Esophagus squamous epithelium (tissue), 5 donors: ENCODE measurements at regions not wholly inside any gene's neighbourhood (a gene's known extent, or its start where the extent isn't known, plus 50 kb on each side); places are given as distances from the start of the nearest gene placed in this dataset.

Experiments used
- DNase-seq: peaks from one replicate; lab custom pipeline; 2025; lab: John Stamatoyannopoulos, UW
- H3K27ac ChIP-seq, 4 donors: fragments of 200-600 bp; sonication (generic); one replicate each; pipeline ENCODE4 v1.5.1; 2016 to 2019; ENCODE audit warnings: mild to moderate bottlenecking in 1 of 4
- H3K27me3 ChIP-seq, 4 donors: fragments of 200-600 bp; sonication (generic); 1 replicate in 3 of 4; 2 replicates in 1 of 4; pipeline versions ENCODE4 v1.5.1 to v1.6.0; 2017 to 2021; ENCODE audit warnings: antibody characterized with exemption in 1 of 4
- H3K36me3 ChIP-seq, 3 donors: fragments of 200-600 bp; sonication (generic); one replicate each; pipeline ENCODE4 v1.5.1; 2016 to 2019
- H3K4me1 ChIP-seq, 3 donors: fragments of 200-600 bp; sonication (generic); one replicate each; pipeline ENCODE4 v1.5.1; 2017 to 2019
- H3K4me3 ChIP-seq, 4 donors: fragments of 200-600 bp; sonication (generic); 1 replicate in 3 of 4; 2 replicates in 1 of 4; pipeline ENCODE4 v1.5.1; 2016 to 2019; ENCODE audit warnings: mild to moderate bottlenecking in 2 of 4, moderate library complexity in 1 of 4
- H3K9me3 ChIP-seq, 3 donors: fragments of 200-600 bp; sonication (generic); one replicate each; pipeline ENCODE4 v1.5.1; 2016 to 2019
- POLR2A ChIP-seq, 4 donors: fragments of 450-650 bp; IDR thresholded peaks; one replicate each; pipeline ENCODE4 v1.6.1; 2017; ENCODE audit warnings: antibody characterized with exemption in 4 of 4, mild to moderate bottlenecking in 4 of 4, moderate library complexity in 3 of 4
- WGBS, 2 donors: methylation state at CpG; one replicate each; pipeline ENCODE4 v1.1.5; 2018; 5-methylcytosine and 5-hydroxymethylcytosine counted together
- intact Hi-C: fragments of 100-400 bp; cut with DNase I; formaldehyde crosslinking; loops from one replicate; pipeline ENCODE4 v1.15.0; 2022
- TF ChIP-seq, protein P1 (sequence below), 6 experiments: fragments of 450-650 bp in 4 of 6; fragments of 200-600 bp in 2 of 6; sonication (generic) in 2 of 6; IDR thresholded peaks; one replicate each; pipeline ENCODE4 v1.5.1; 2016 to 2019; ENCODE audit warnings: antibody characterized with exemption in 6 of 6, mild to moderate bottlenecking in 4 of 6, moderate library complexity in 4 of 6
- donor health status: DM: yes; HTN: yes; CAD: no.

DNA sequence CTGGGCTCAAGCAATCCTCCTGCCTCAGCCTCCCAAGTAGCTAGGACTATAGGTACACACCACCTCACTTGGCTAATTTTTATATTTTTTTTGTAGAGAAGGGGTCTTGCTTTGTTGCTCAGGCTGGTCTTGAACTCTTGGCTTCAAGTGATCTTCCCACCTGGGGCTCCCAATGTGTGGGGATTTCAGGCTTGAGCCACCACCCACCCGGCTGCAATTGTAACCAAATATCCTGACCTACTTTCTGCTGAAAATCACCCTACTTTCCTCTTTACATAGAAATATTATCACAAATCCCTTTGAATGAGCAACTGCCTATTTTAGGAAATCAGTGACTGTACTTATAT, 59.6 kb upstream of the ZNF608 start:
- Histone ChIP-seq H3K27me3 (no peaks in the 10 kb centered on the region), H3K36me3 (no peaks in the 10 kb centered on the region), H3K9me3 (no peaks in the 10 kb centered on the region), H3K4me1 (peaks cover 3 to 13% (median 7%) of the 10 kb centered on the region in 3 donors), H3K4me3 (peak overlapping the region in 1 of 4 donors; percentile 11), H3K27ac (no peak overlapping the region)
- TF ChIP-seq POLR2A (IDR thresholded peaks at IDR 0.05), result no peak
- TF ChIP-seq, protein P1, sequence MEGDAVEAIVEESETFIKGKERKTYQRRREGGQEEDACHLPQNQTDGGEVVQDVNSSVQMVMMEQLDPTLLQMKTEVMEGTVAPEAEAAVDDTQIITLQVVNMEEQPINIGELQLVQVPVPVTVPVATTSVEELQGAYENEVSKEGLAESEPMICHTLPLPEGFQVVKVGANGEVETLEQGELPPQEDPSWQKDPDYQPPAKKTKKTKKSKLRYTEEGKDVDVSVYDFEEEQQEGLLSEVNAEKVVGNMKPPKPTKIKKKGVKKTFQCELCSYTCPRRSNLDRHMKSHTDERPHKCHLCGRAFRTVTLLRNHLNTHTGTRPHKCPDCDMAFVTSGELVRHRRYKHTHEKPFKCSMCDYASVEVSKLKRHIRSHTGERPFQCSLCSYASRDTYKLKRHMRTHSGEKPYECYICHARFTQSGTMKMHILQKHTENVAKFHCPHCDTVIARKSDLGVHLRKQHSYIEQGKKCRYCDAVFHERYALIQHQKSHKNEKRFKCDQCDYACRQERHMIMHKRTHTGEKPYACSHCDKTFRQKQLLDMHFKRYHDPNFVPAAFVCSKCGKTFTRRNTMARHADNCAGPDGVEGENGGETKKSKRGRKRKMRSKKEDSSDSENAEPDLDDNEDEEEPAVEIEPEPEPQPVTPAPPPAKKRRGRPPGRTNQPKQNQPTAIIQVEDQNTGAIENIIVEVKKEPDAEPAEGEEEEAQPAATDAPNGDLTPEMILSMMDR (IDR thresholded peaks at IDR 0.05), result no peak
- WGBS, 2 donors, result 33 to 62% methylated on average over 1 of the region's 1 CpG
- DNase-seq, result no peak
- intact Hi-C loops, result no loop called here

DNA sequence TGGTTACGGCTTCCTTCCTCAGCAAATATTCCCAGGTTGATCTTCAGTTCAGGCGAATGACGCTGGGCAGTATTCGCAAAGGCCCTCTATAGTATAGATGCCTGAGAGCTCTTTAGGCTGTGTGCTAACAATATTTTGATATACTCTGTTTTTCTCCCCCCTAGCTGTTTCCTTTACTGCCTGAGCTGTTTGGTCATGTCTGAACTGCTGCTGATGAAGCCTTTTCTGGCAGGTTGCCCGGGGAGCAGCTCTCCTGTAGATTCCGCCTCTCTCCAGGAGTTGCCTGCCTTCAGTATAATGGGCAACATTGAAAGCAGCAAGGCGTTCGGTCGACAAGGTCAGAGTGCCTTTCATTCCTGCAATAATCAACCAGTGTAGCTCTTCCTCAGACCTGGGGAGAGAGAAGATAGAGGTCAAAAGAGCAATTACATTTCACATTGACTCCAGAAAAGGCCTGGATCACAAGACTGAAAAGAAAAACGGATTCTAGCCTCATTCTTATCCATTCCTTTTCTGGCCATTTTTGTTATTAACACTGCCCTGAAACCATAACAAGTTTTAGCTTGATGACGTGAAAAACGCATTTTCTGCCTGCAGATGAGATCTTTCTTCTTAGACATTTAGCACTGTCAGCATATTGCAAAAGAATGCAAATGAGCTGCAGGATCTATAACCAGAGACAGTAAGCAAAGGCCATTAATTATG, 60.1 kb upstream of the ZNF608 start:
- WGBS, 2 donors, result 24 to 25% methylated on average over 12 of the region's 12 CpGs
- Histone ChIP-seq H3K36me3 (no peaks in the 10 kb centered on the region), H3K9me3 (no peaks in the 10 kb centered on the region), H3K4me3 (peak overlapping the region in 1 of 4 donors; percentile 11), H3K4me1 (peaks cover 3 to 13% (median 7%) of the 10 kb centered on the region in 3 donors), H3K27me3 (no peaks in the 10 kb centered on the region), H3K27ac (no peak overlapping the region)
- intact Hi-C loops, result no loop called here
- no peak for TF ChIP-seq POLR2A (IDR thresholded peaks at IDR 0.05)
- TF ChIP-seq, protein P1 (IDR thresholded peaks at IDR 0.05), result peak in 1 of 6 experiments; percentile 13
- no peak for DNase-seq

DNA sequence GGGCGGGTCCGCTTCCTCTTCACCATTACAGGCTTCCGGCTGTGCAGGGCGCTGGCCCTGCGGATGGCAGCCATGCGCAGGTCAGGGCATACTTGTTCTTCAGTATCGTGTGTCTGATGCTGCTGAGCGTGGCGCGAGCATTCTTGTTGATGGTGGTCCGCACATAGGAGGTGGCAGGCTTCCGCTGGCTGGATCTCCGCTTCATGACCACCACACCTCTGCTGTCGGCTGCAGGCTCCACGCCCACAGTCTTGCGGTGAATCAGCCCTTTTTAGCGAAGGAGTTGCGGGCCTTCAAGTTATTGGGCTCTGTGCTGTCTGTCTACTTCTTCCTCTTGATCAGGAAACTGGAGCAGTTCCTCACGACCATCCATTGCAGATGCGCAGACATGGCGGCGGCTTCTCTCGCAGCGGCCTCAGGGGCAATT, 62.4 kb upstream of the ZNF608 start:
- no peak overlapping the region for H3K4me3 ChIP-seq
- H3K36me3 ChIP-seq, result no peaks in the 10 kb centered on the region
- H3K27me3 ChIP-seq, result no peaks in the 10 kb centered on the region
- TF ChIP-seq, protein P1 (IDR thresholded peaks at IDR 0.05), result no peak
- no peak for TF ChIP-seq POLR2A (IDR thresholded peaks at IDR 0.05)
- DNase-seq, result no peak
- H3K4me1 ChIP-seq, result peaks cover 3 to 23% (median 7%) of the 10 kb centered on the region in 3 donors
- intact Hi-C loops, result no loop called here
- no peaks in the 10 kb centered on the region for H3K9me3 ChIP-seq
- WGBS, 2 donors, result 93 to 95% methylated on average over 15 to 16 of the region's 24 CpGs
- no peak overlapping the region for H3K27ac ChIP-seq

DNA sequence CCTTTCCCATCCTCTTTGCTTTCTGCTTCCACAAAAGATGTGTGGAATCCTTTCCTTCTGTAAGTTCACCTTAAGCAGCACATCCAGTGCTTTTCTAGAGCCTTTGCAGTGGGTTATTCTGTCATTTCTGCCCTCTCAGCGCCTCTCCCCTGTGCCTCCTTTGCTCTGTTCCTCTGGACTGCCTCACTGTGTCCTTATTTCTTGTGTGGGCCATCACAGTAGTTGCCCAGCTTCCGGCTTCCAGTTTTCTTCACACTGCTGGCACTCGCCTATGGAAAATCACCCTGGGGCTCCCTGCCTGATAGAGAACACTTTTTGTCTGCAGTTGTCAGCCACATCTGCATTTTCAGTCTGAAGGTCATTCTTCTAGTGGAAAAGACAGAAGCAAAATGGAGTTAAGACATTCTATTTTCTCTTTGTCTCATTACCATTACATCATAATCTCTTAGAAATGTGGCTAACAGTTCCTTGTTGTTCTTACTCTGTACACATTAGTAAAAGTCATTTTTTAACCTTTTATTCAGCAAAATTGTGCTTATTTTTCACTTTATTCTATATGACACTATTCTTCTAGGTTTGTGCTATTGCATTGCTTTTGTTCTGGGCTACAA, 64.1 kb upstream of the ZNF608 start:
- no peaks in the 10 kb centered on the region for H3K27me3 ChIP-seq
- H3K27ac ChIP-seq, result no peak overlapping the region
- no peaks in the 10 kb centered on the region for H3K9me3 ChIP-seq
- TF ChIP-seq, protein P1 (IDR thresholded peaks at IDR 0.05), result no peak
- TF ChIP-seq POLR2A (IDR thresholded peaks at IDR 0.05), result no peak
- WGBS, 2 donors, result 82 to 92% methylated on average over 3 of the region's 3 CpGs
- no peak overlapping the region for H3K4me3 ChIP-seq
- no peak for DNase-seq
- peaks cover 3 to 23% (median 7%) of the 10 kb centered on the region in 3 donors for H3K4me1 ChIP-seq
- intact Hi-C loops, result no loop called here
- H3K36me3 ChIP-seq, result no peaks in the 10 kb centered on the region

DNA sequence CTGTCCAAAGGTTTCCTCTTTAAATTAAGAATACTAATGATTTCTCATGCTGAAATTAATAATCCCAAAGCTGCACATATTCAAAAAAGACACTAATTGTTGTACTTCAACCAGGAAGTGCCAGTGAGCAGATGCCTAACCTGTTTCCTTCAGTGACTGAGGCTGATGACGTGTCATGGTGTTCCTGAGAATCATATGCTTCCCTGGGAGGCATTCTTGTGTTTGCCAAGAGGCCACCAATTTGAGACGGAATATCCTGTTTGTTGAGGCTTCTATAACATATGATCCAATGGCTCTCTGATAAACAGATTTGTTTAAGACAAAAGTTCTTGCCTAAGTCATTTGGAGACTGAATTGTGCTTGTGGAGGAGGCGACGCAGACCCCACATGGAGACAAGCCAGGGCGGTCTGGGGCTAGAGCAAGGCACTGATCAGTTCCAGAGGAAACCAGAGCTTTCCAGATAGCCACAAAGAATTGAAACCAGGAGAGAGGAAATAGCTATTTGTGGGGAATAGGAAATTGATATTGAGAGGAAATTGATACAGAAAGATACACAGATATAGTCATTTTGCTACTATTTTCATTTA, 66.4 kb upstream of the ZNF608 start:
- no peak for DNase-seq
- peaks cover 0 to 9% (median 0%) of the 10 kb centered on the region in 3 donors for H3K4me1 ChIP-seq
- H3K27ac ChIP-seq, result no peak overlapping the region
- H3K4me3 ChIP-seq, result no peak overlapping the region
- no peaks in the 10 kb centered on the region for H3K9me3 ChIP-seq
- 69 to 76% methylated on average over 5 of the region's 5 CpGs for WGBS, 2 donors
- H3K36me3 ChIP-seq, result no peaks in the 10 kb centered on the region
- intact Hi-C loops, result no loop called here
- TF ChIP-seq POLR2A (IDR thresholded peaks at IDR 0.05), result no peak
- TF ChIP-seq, protein P1 (IDR thresholded peaks at IDR 0.05), result no peak
- no peaks in the 10 kb centered on the region for H3K27me3 ChIP-seq
